Esophagus squamous epithelium (tissue), 5 donors: ENCODE measurements at regions not wholly inside any gene's neighbourhood (a gene's known extent, or its start where the extent isn't known, plus 50 kb on each side); places are given as distances from the start of the nearest gene placed in this dataset.
A peak's percentile ranks its signal among the peaks of the same experiment; 100 is the strongest.

Source experiments
- DNase-seq: peaks from one replicate; lab custom pipeline; 2025; lab: John Stamatoyannopoulos, UW
- H3K27ac ChIP-seq, 4 donors: fragments of 200-600 bp; sonication (generic); one replicate each; pipeline ENCODE4 v1.5.1; 2016 to 2019; ENCODE audit warnings: mild to moderate bottlenecking in 1 of 4
- H3K27me3 ChIP-seq, 4 donors: fragments of 200-600 bp; sonication (generic); 1 replicate in 3 of 4; 2 replicates in 1 of 4; pipeline versions ENCODE4 v1.5.1 to v1.6.0; 2017 to 2021; ENCODE audit warnings: antibody characterized with exemption in 1 of 4
- H3K36me3 ChIP-seq, 3 donors: fragments of 200-600 bp; sonication (generic); one replicate each; pipeline ENCODE4 v1.5.1; 2016 to 2019
- H3K4me1 ChIP-seq, 3 donors: fragments of 200-600 bp; sonication (generic); one replicate each; pipeline ENCODE4 v1.5.1; 2017 to 2019
- H3K4me3 ChIP-seq, 4 donors: fragments of 200-600 bp; sonication (generic); 1 replicate in 3 of 4; 2 replicates in 1 of 4; pipeline ENCODE4 v1.5.1; 2016 to 2019; ENCODE audit warnings: mild to moderate bottlenecking in 2 of 4, moderate library complexity in 1 of 4
- H3K9me3 ChIP-seq, 3 donors: fragments of 200-600 bp; sonication (generic); one replicate each; pipeline ENCODE4 v1.5.1; 2016 to 2019
- CTCF ChIP-seq, 6 experiments: fragments of 450-650 bp in 4 of 6; fragments of 200-600 bp in 2 of 6; sonication (generic) in 2 of 6; IDR thresholded peaks; one replicate each; pipeline ENCODE4 v1.5.1; 2016 to 2019; ENCODE audit warnings: antibody characterized with exemption in 6 of 6, mild to moderate bottlenecking in 4 of 6, moderate library complexity in 4 of 6
- POLR2A ChIP-seq, 4 donors: fragments of 450-650 bp; IDR thresholded peaks; one replicate each; pipeline ENCODE4 v1.6.1; 2017; ENCODE audit warnings: antibody characterized with exemption in 4 of 4, mild to moderate bottlenecking in 4 of 4, moderate library complexity in 3 of 4
- WGBS, 2 donors: methylation state at CpG; one replicate each; pipeline ENCODE4 v1.1.5; 2018; 5-methylcytosine and 5-hydroxymethylcytosine counted together
- intact Hi-C: fragments of 100-400 bp; cut with DNase I; formaldehyde crosslinking; loops from one replicate; pipeline ENCODE4 v1.15.0; 2022
- donor health status: DM: yes; HTN: yes; CAD: no.

- H3K4me3 ChIP-seq: no peak overlapping the region
- peak overlapping the region in 1 of 4 donors; percentile 37 for H3K27ac ChIP-seq
- no peak for DNase-seq
- H3K9me3 ChIP-seq: no peaks in the 10 kb centered on the region
- TF ChIP-seq CTCF (IDR thresholded peaks at IDR 0.05): no peak
- TF ChIP-seq POLR2A (IDR thresholded peaks at IDR 0.05): no peak
- WGBS, 2 donors: 71 to 83% methylated on average over 2 of the region's 2 CpGs
- no peaks in the 10 kb centered on the region for H3K27me3 ChIP-seq
- H3K4me1 ChIP-seq: peaks cover 0 to 23% (median 3%) of the 10 kb centered on the region in 3 donors
- no peaks in the 10 kb centered on the region for H3K36me3 ChIP-seq
- intact Hi-C loops: no loop called here
Observed at GRCh38 chr5:142438573-142438972, 113.8 kb upstream of the SPRY4 start.

- TF ChIP-seq POLR2A (IDR thresholded peaks at IDR 0.05) (no peak), CTCF (IDR thresholded peaks at IDR 0.05) (no peak)
- H3K4me3 ChIP-seq: no peak overlapping the region
- no peaks in the 10 kb centered on the region for H3K27me3 ChIP-seq
- peaks cover 0 to 29% (median 6%) of the 10 kb centered on the region in 3 donors for H3K4me1 ChIP-seq
- no peak for DNase-seq
- intact Hi-C loops: no loop called here
- no peak overlapping the region for H3K27ac ChIP-seq
- no peaks in the 10 kb centered on the region for H3K9me3 ChIP-seq
- WGBS, 2 donors: 72 to 80% methylated on average over 4 of the region's 4 CpGs
- H3K36me3 ChIP-seq: no peaks in the 10 kb centered on the region
Observed at GRCh38 chr5:142437563-142437962, 112.7 kb upstream of the SPRY4 start.

- Histone ChIP-seq H3K9me3 (no peaks in the 10 kb centered on the region), H3K4me3 (no peak overlapping the region), H3K36me3 (no peaks in the 10 kb centered on the region), H3K27ac (no peak overlapping the region), H3K4me1 (peaks cover 0 to 29% (median 6%) of the 10 kb centered on the region in 3 donors), H3K27me3 (no peaks in the 10 kb centered on the region)
- DNase-seq: no peak
- WGBS, 2 donors: 83 to 85% methylated on average over 7 to 9 of the region's 9 CpGs
- intact Hi-C loops: no loop called here
- TF ChIP-seq POLR2A (IDR thresholded peaks at IDR 0.05) (no peak), CTCF (IDR thresholded peaks at IDR 0.05) (no peak)
Observed at GRCh38 chr5:142435410-142436115, 110.7 kb upstream of the SPRY4 start.

GRCh38 chr5:142434322-142434612, 109.4 kb upstream of the SPRY4 start:
- DNase-seq: no peak
- Histone ChIP-seq H3K4me1 (peaks cover 0 to 20% (median 3%) of the 10 kb centered on the region in 3 donors), H3K9me3 (no peaks in the 10 kb centered on the region), H3K36me3 (no peaks in the 10 kb centered on the region), H3K4me3 (no peak overlapping the region), H3K27ac (peak overlapping the region in 1 of 4 donors; percentile 18), H3K27me3 (no peaks in the 10 kb centered on the region)
- intact Hi-C loops: no loop called here
- TF ChIP-seq CTCF (IDR thresholded peaks at IDR 0.05) (no peak), POLR2A (IDR thresholded peaks at IDR 0.05) (no peak)
- 91 to 100% methylated on average over 2 of the region's 2 CpGs for WGBS, 2 donors

GRCh38 chr5:142433526-142434321, 108.9 kb upstream of the SPRY4 start:
- no peak for DNase-seq
- H3K4me3 ChIP-seq: no peak overlapping the region
- intact Hi-C loops: no loop called here
- no peaks in the 10 kb centered on the region for H3K9me3 ChIP-seq
- no peaks in the 10 kb centered on the region for H3K27me3 ChIP-seq
- TF ChIP-seq CTCF (IDR thresholded peaks at IDR 0.05): no peak
- TF ChIP-seq POLR2A (IDR thresholded peaks at IDR 0.05): no peak
- H3K36me3 ChIP-seq: no peaks in the 10 kb centered on the region
- H3K27ac ChIP-seq: peak overlapping the region in 1 of 4 donors; percentile 18
- peaks cover 0 to 14% (median 3%) of the 10 kb centered on the region in 3 donors for H3K4me1 ChIP-seq
- WGBS, 2 donors: 27 to 54% methylated on average over 6 to 8 of the region's 8 CpGs
